Activated CD8-positive, alpha-beta memory T cell treated with anti-CD3 and anti-CD28 coated beads for 1 hour (primary cell): ENCODE measurements at regions not wholly inside any gene's neighbourhood (a gene's known extent, or its start where the extent isn't known, plus 50 kb on each side); places are given as distances from the start of the nearest gene placed in this dataset.
"Not testable (repeated sequence)": the region's sequence is repeated elsewhere in the genome, so short reads cannot be mapped to it uniquely, and the experiment has no call there.

Experiments used
- DNase-seq, 2 donors: peaks; one replicate each; pipeline ENCODE4 v3.0.0-alpha.2; 2020; ENCODE audit warnings: low read depth in 1 of 2; ENCODE audit errors: extremely low read depth in 1 of 2

GRCh38 chr12:62010973-62011372 is 249.2 kb upstream of the USP15 start:
- not testable (repeated sequence) for DNase-seq

GRCh38 chr12:62014330-62014729 is 245.9 kb upstream of the USP15 start:
- DNase-seq: no peak

- no peak for DNase-seq
Observed at GRCh38 chr12:62016021-62016420, 244.2 kb upstream of the USP15 start.

GRCh38 chr12:62021808-62022207 is 238.4 kb upstream of the USP15 start:
- DNase-seq: no peak

- no peak for DNase-seq
Observed at GRCh38 chr12:62028536-62028935, 231.7 kb upstream of the USP15 start.

- DNase-seq: no peak
Observed at GRCh38 chr12:62032870-62033269, 227.3 kb upstream of the USP15 start.

GRCh38 chr12:62044450-62045135 is 215.6 kb upstream of the USP15 start:
- no peak for DNase-seq

GRCh38 chr12:62045211-62045610 is 215.0 kb upstream of the USP15 start:
- no peak for DNase-seq

- no peak for DNase-seq
Observed at GRCh38 chr12:62050785-62051184, 209.4 kb upstream of the USP15 start.

- no peak for DNase-seq
Observed at GRCh38 chr12:62069976-62070375, 190.2 kb upstream of the USP15 start.

GRCh38 chr12:62073236-62073635 is 187.0 kb upstream of the USP15 start:
- not testable (repeated sequence) for DNase-seq

- DNase-seq: no peak
Observed at GRCh38 chr12:62075870-62076269, 184.3 kb upstream of the USP15 start.

- DNase-seq: no peak
Observed at GRCh38 chr12:62078020-62078419, 182.2 kb upstream of the USP15 start.

- DNase-seq: no peak
Observed at GRCh38 chr12:62082448-62082847, 177.8 kb upstream of the USP15 start.

- DNase-seq: no peak
Observed at GRCh38 chr12:62098132-62098531, 162.1 kb upstream of the USP15 start.

GRCh38 chr12:62103748-62104147 is 156.5 kb upstream of the USP15 start:
- DNase-seq: no peak

GRCh38 chr12:62106547-62107185 is 153.5 kb upstream of the USP15 start:
- DNase-seq: no peak

GRCh38 chr12:62113366-62114011 is 146.7 kb upstream of the USP15 start:
- DNase-seq: no peak

GRCh38 chr12:62116986-62117385 is 143.2 kb upstream of the USP15 start:
- DNase-seq: no peak

- peak; percentile 3 to 4 for DNase-seq
Observed at GRCh38 chr12:62123721-62124203, 136.4 kb upstream of the USP15 start.

GRCh38 chr12:62127516-62127915 is 132.7 kb upstream of the USP15 start:
- no peak for DNase-seq
